Astrocyte of the spinal cord (primary cell): ENCODE measurements at regions not wholly inside any gene's neighbourhood (a gene's known extent, or its start where the extent isn't known, plus 50 kb on each side); places are given as distances from the start of the nearest gene placed in this dataset.

ENCODE experiments used
- DNase-seq: peaks from one replicate; pipeline ENCODE4 v3.0.0; 2011; ENCODE audit warnings: low read depth, low spot score
- H3K4me3 ChIP-seq: 2 replicates; pipeline ENCODE4 v1.5.1; 2011; ENCODE audit warnings: low read depth, mild to moderate bottlenecking, low read length, moderate library complexity
- in situ Hi-C: cut with HindIII; loops from 2 replicates; pipeline ENCODE4 v1.10.0; 2017; ENCODE audit warnings: low sequenced_read_pairs
- TF ChIP-seq, protein P1 (sequence below): IDR thresholded peaks from 2 replicates; pipeline ENCODE4 v1.5.1; 2012; ENCODE audit warnings: low read depth, mild to moderate bottlenecking, low read length, inconsistent platforms

DNA sequence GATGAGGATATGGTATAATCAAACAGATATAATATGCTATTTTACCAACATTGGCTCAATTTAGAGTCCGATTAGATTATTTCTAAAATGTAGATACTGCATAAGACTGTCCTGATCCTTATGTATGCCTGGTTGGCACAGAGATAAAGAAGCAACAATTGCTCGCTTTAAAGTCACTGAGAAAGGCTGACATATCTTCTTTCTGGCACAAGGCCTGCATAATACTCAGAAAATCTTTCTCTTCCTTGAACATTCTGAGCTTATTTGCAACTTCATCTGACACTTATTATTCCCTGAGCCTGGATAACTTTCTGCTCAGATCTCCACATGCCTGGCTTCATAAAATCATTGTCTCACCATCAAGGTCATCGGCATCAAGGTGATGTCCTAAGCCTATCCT, 219.3 kb upstream of the CDH9 start:
- DNase-seq: no peak
- TF ChIP-seq, protein P1, sequence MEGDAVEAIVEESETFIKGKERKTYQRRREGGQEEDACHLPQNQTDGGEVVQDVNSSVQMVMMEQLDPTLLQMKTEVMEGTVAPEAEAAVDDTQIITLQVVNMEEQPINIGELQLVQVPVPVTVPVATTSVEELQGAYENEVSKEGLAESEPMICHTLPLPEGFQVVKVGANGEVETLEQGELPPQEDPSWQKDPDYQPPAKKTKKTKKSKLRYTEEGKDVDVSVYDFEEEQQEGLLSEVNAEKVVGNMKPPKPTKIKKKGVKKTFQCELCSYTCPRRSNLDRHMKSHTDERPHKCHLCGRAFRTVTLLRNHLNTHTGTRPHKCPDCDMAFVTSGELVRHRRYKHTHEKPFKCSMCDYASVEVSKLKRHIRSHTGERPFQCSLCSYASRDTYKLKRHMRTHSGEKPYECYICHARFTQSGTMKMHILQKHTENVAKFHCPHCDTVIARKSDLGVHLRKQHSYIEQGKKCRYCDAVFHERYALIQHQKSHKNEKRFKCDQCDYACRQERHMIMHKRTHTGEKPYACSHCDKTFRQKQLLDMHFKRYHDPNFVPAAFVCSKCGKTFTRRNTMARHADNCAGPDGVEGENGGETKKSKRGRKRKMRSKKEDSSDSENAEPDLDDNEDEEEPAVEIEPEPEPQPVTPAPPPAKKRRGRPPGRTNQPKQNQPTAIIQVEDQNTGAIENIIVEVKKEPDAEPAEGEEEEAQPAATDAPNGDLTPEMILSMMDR: no peak
- in situ Hi-C loops: no loop called here
- no peak overlapping the region for H3K4me3 ChIP-seq

DNA sequence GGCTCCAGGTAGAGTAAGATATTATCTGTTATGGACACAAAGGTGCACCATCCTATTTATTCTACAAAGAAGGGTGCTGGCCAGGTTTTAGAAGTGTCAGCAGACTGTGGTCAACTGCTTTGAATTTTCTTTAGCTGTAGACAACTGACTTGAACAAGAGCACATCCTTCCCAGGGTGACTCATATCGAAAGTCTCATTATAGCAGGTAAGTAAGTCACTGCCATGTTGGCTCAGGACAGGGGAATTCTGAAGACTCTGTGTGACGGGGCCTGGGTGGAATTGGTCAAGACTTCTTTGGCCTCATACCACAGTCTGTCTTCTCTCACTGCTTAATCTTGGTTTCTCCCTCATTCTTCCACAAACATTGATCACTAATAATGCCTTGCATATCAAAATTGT, 214.5 kb upstream of the CDH9 start:
- TF ChIP-seq, protein P1: no peak
- in situ Hi-C loops: no loop called here
- no peak overlapping the region for H3K4me3 ChIP-seq
- DNase-seq: no peak

DNA sequence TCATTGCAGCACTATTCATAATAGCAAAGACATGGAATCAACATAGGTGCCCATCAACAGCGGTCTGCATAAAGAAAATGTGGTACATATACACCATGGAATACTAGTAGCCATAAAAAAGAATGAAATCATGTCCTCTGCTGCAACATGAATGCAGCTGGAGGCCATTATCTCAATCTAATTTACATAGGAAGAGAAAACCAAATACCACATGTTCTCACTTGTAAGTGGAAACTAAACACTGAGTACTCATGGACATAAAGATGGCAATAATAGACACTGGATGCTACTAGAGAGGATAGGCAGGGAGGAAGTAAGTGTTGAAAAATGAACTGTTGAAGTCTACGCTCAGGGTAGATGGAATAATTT, 203.9 kb upstream of the CDH9 start:
- in situ Hi-C loops: no loop called here
- DNase-seq: no peak
- no peak overlapping the region for H3K4me3 ChIP-seq
- TF ChIP-seq, protein P1: no peak

DNA sequence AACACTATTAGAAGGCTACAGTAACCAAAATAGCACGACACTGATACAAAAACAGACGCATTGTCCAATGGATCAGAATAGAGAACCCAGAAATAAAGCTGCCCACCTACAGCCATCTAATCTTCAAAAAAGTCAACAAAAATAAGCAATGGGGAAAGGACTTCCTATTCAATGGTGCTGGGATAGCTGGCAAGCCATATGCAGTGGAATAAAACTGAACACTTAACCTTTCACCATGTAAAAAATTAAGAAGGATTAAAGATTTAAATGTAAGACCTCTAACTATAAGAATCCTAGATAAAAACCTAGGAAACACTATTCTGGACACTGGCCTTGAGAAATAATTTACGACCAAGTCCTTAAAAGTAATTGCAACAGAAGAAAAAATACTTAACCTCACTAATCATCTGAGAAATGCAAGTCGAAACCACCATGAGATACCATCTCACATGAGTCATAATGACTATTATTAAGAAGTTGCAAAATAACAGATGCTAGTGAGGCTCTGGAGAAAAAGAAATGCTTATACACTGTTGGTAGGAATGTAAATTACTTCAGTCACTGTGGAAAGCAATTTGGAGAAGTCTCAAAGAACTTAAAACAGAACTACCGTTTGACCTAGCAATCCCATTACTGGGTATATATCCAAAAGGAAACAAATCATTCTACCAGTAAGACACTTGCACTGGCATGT, 203.3 kb upstream of the CDH9 start:
- TF ChIP-seq, protein P1: peak; percentile 19
- peak; percentile 97 for DNase-seq
- H3K4me3 ChIP-seq: no peak overlapping the region
- in situ Hi-C loops: no loop called here

DNA sequence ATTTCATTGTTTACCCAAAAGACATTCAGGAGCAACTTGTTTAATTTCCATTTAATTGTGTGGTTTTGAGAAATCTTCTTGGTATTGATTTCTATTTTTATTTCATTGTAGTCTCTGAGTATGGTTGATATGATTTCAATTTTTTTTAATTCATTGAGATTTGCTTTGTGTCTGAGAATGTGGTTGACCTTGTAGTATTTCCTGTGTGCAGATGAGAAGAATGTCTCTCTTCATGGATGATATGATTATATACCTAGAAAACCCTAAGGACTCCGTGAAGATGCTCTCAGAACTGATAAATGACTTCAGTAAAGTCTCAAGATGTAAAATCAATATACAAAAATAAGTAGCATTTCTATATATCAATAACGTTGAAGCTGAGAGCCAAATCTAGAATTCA, 202.4 kb upstream of the CDH9 start:
- DNase-seq: no peak
- H3K4me3 ChIP-seq: no peak overlapping the region
- TF ChIP-seq, protein P1: no peak
- in situ Hi-C loops: no loop called here

DNA sequence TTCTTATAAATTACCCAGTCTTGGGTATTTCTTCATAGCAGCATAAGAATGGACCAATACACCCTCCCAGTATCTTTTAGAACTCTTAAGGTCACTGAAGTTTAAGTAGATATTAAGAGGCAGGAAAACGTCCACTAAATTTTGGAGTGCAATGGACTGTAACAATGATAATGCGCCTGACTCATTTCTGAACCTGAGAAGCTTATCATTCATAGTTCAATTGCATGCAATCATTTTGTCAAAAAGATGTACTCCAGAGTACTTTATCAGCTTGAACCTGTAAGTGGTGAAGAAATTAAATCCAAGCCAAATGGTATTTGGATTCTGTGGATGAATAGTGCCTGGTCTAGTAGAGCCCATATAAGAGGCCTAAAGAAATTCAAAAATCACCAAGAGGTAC, 196.5 kb upstream of the CDH9 start:
- no peak for DNase-seq
- TF ChIP-seq, protein P1: no peak
- H3K4me3 ChIP-seq: no peak overlapping the region
- in situ Hi-C loops: no loop called here
